GM12878 (cell line): ENCODE measurements at regions not wholly inside any gene's neighbourhood (a gene's known extent, or its start where the extent isn't known, plus 50 kb on each side); places are given as distances from the start of the nearest gene placed in this dataset.

Source experiments
- CTCF ChIP-seq, 3 experiments: IDR thresholded peaks in 2 of 3; conservative IDR thresholded peaks in 1 of 3; 2 replicates each; pipeline ENCODE4 v1.5.1; 2011; ENCODE audit warnings: low read depth in 3 of 3, low read length in 3 of 3, mild to moderate bottlenecking in 3 of 3, control low read depth in 2 of 3, moderate library complexity in 2 of 3, inconsistent platforms in 1 of 3, mixed read lengths in 1 of 3; ENCODE audit not compliant: control insufficient read depth in 2 of 3, insufficient read depth in 1 of 3; ENCODE audit errors: extremely low read depth in 1 of 3
- EZH2 ChIP-seq: IDR thresholded peaks from 2 replicates; pipeline ENCODE4 v1.6.1; 2012; ENCODE audit warnings: low read depth, mild to moderate bottlenecking, control low read depth, inconsistent platforms, low read length, borderline replicate concordance; ENCODE audit not compliant: control insufficient read depth
- HCFC1 ChIP-seq: fragments of 150-350 bp; IDR thresholded peaks from 2 replicates; pipeline ENCODE4 v1.6.1; 2014; ENCODE audit warnings: low read length
- POLR2A ChIP-seq: IDR thresholded peaks from 2 replicates; pipeline ENCODE4 v1.6.1; 2011; ENCODE audit warnings: low read depth, mild to moderate bottlenecking, low read length
- RB1 ChIP-seq: fragments of 450-650 bp; formaldehyde crosslinking; IDR thresholded peaks from 2 replicates; pipeline ENCODE4 v1.6.1; 2017; ENCODE audit warnings: mild to moderate bottlenecking, borderline replicate concordance
- TBL1XR1 ChIP-seq: IDR thresholded peaks from 2 replicates; pipeline ENCODE4 v1.6.1; 2012; ENCODE audit warnings: low read depth, low read length, improper control_type of control experiment

DNA sequence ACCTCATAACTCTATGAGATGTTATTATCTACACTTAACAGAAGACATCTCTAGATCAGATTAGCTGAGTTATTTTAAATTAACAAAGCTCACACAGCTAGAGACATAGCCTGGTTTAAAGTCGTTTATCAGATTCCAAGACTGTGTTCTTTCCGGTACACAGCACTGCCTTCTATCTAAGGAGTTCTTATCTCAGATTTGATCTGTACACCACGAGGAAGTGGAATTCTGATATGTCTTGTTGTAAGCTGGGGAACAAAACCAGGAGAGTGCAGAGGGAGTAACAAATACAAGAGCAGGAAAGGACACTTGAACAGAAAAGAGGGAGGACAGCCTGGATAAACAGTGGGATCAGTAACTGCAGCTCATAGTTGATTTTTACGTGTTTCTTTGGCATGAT lies 61.7 kb upstream of the KCNMB2 start:
- no peak for TF ChIP-seq CTCF (IDR thresholded peaks at IDR 0.05 in 2 of 3, conservative IDR thresholded peaks at IDR 0.05 in 1 of 3; ENCODE audit: control insufficient read depth in 2 of 3, extremely low read depth in 1 of 3, insufficient read depth in 1 of 3, low read depth in 3 of 3, low read length in 3 of 3)
- no peak for TF ChIP-seq HCFC1
- no peak for TF ChIP-seq POLR2A
- no peak for TF ChIP-seq TBL1XR1
- no peak for TF ChIP-seq EZH2
- TF ChIP-seq RB1, result no peak
